ENCODE measurements at regions not wholly inside any gene's neighbourhood (a gene's known extent, or its start where the extent isn't known, plus 50 kb on each side); places are given as distances from the start of the nearest gene placed in this dataset.

- Histone ChIP-seq H3K36me3 (ENCODE audit: control insufficient read depth, insufficient read depth, low read length) (no peaks in the 10 kb centered on the region), H3K27me3 (ENCODE audit: control insufficient read depth, insufficient read depth, low read length) (no peaks in the 10 kb centered on the region), H3K9me3 (ENCODE audit: control insufficient read depth, insufficient read depth, low read depth, low read length) (peaks cover 16% of the 10 kb centered on the region), H3K4me1 (ENCODE audit: control insufficient read depth, insufficient read depth, low read length) (no peaks in the 10 kb centered on the region), H3K4me3 (ENCODE audit: low read depth in 2 of 2, low read length in 2 of 2) (no peak overlapping the region), H3K27ac (ENCODE audit: low read length) (no peak overlapping the region)
- DNase-seq (ENCODE audit: low read depth, low spot score): no peak
- ChIA-PET CTCF (no interaction called here), POLR2A (no interaction called here)
- intact Hi-C loops (cut with micrococcal nuclease; ENCODE audit: unreplicated experiment) (no loop called here), in situ Hi-C loops (cut with HindIII; ENCODE audit: low pct_unique_long_range_greater_than_20kb, low sequenced_read_pairs) (no loop called here)
- no peak for ATAC-seq
- TF ChIP-seq POLR2AphosphoS5 (IDR thresholded peaks at IDR 0.05; ENCODE audit: low read depth, low read length) (no peak), CTCF (IDR thresholded peaks at IDR 0.05) (no peak), REST (IDR thresholded peaks at IDR 0.05; ENCODE audit: insufficient read depth in 1 of 2, low read depth in 2 of 2, low read length in 1 of 2) (no peak), TCF7L2 (IDR thresholded peaks at IDR 0.05; ENCODE audit: low read depth, low read length) (no peak), SIN3A (IDR thresholded peaks at IDR 0.05; ENCODE audit: borderline replicate concordance, insufficient read depth, low read depth, low read length) (no peak)
- BruUV-seq (replicated peaks): no TSS peak
These were observed 449.4 kb downstream of the NBAS start for GRCh38 chr2:15111718-15112117.

- ChIA-PET POLR2A (no interaction called here), CTCF (no interaction called here)
- no peaks in the 10 kb centered on the region for H3K27me3 ChIP-seq (ENCODE audit: control insufficient read depth, insufficient read depth, low read length)
- intact Hi-C loops (cut with micrococcal nuclease; ENCODE audit: unreplicated experiment): no loop called here
- ATAC-seq (no peak), DNase-seq (ENCODE audit: low read depth, low spot score) (no peak)
- in situ Hi-C loops (cut with HindIII; ENCODE audit: low pct_unique_long_range_greater_than_20kb, low sequenced_read_pairs): no loop called here
- H3K4me1 ChIP-seq (ENCODE audit: control insufficient read depth, insufficient read depth, low read length): no peaks in the 10 kb centered on the region
- peaks cover 16% of the 10 kb centered on the region for H3K9me3 ChIP-seq (ENCODE audit: control insufficient read depth, insufficient read depth, low read depth, low read length)
- H3K27ac ChIP-seq (ENCODE audit: low read length): no peak overlapping the region
- no peak overlapping the region for H3K4me3 ChIP-seq (ENCODE audit: low read depth in 2 of 2, low read length in 2 of 2)
- no peaks in the 10 kb centered on the region for H3K36me3 ChIP-seq (ENCODE audit: control insufficient read depth, insufficient read depth, low read length)
- no TSS peak for BruUV-seq (replicated peaks)
- TF ChIP-seq REST (IDR thresholded peaks at IDR 0.05; ENCODE audit: insufficient read depth in 1 of 2, low read depth in 2 of 2, low read length in 1 of 2) (no peak), SIN3A (IDR thresholded peaks at IDR 0.05; ENCODE audit: borderline replicate concordance, insufficient read depth, low read depth, low read length) (no peak), POLR2AphosphoS5 (IDR thresholded peaks at IDR 0.05; ENCODE audit: low read depth, low read length) (no peak), TCF7L2 (IDR thresholded peaks at IDR 0.05; ENCODE audit: low read depth, low read length) (no peak), CTCF (IDR thresholded peaks at IDR 0.05) (no peak)
These were observed 448.9 kb downstream of the NBAS start for GRCh38 chr2:15112216-15112615.

Data from Panc1 (cell line).